WI38 (cell line): ENCODE measurements at regions not wholly inside any gene's neighbourhood (a gene's known extent, or its start where the extent isn't known, plus 50 kb on each side); places are given as distances from the start of the nearest gene placed in this dataset.

Experiments
- H3K4me3 ChIP-seq: 2 replicates; pipeline ENCODE4 v1.5.1; 2011; ENCODE audit warnings: low read depth, mild to moderate bottlenecking, control low read depth, low read length
- TF ChIP-seq, protein P1 (sequence below): IDR thresholded peaks from 2 replicates; pipeline ENCODE4 v1.5.1; 2012; ENCODE audit warnings: low read depth, mild to moderate bottlenecking, control low read depth, low read length

DNA sequence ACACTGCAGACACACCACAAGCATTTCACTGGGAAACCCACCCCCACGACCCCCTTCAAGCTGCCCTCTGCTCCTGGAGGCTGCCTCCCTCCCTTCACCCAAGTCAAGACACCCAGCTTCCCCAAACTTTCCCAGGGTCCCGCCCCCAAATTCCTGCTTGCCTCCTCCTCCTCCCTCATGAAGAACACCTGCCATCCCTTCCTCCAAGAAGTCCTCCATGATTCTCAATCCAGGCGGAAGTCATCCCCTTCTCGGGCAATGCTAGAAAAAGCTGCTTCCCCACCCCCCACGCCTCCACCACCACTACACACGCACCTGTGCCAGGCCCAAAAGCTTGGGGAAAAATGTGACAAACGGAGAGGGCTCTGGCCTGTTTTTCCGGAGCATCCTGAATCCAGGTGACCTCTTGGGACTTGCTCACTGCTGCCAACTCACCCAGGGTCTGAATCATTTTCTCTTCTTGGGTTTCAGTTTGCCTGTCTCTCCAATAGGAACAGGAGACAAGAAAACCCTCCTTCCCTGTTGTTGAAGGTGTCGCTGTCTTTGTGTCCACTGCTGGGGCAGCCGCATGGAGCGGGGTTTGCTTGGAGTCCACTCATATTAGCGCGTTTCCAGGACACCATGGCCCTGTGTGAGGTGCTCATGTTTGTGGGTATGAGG is 101.0 kb upstream of the CASZ1 start:
- no peak overlapping the region for H3K4me3 ChIP-seq
- TF ChIP-seq, protein P1, sequence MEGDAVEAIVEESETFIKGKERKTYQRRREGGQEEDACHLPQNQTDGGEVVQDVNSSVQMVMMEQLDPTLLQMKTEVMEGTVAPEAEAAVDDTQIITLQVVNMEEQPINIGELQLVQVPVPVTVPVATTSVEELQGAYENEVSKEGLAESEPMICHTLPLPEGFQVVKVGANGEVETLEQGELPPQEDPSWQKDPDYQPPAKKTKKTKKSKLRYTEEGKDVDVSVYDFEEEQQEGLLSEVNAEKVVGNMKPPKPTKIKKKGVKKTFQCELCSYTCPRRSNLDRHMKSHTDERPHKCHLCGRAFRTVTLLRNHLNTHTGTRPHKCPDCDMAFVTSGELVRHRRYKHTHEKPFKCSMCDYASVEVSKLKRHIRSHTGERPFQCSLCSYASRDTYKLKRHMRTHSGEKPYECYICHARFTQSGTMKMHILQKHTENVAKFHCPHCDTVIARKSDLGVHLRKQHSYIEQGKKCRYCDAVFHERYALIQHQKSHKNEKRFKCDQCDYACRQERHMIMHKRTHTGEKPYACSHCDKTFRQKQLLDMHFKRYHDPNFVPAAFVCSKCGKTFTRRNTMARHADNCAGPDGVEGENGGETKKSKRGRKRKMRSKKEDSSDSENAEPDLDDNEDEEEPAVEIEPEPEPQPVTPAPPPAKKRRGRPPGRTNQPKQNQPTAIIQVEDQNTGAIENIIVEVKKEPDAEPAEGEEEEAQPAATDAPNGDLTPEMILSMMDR: no peak

- H3K4me3 ChIP-seq: no peak overlapping the region
- TF ChIP-seq, protein P1: no peak
These were observed 101.7 kb upstream of the CASZ1 start for GRCh38 chr1:10897981-10898728.

GRCh38 chr1:10898921-10899320 is 102.5 kb upstream of the CASZ1 start:
- TF ChIP-seq, protein P1: no peak
- no peak overlapping the region for H3K4me3 ChIP-seq

- no peak overlapping the region for H3K4me3 ChIP-seq
- TF ChIP-seq, protein P1: no peak
These were observed 103.2 kb upstream of the CASZ1 start for GRCh38 chr1:10899490-10900250.

GRCh38 chr1:10900251-10900651 is 103.8 kb upstream of the CASZ1 start:
- no peak overlapping the region for H3K4me3 ChIP-seq
- TF ChIP-seq, protein P1: no peak

DNA sequence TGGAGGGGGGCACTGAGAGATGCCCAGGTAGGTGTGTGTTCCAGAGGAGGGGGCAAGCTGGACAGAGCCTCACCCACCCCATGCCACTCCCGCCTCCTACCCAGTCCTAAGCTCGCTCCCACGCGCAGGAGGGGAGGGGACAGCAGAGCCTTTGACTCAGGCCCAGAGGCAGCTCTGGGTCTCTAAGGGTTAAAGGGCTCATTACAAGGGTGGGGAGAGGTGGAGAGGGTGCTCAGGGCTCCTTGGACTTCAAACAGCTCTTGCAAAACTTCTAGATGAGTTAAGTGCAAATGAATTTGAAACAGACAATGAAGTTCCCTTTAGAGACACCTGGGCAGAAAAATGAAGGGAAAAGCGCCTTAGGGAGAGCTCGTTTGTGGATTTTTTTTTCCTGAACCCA is 104.2 kb upstream of the CASZ1 start:
- H3K4me3 ChIP-seq: no peak overlapping the region
- TF ChIP-seq, protein P1: no peak
